ENCODE measurements at regions not wholly inside any gene's neighbourhood (a gene's known extent, or its start where the extent isn't known, plus 50 kb on each side); places are given as distances from the start of the nearest gene placed in this dataset.

GRCh38 chr7:155210356-155210755 lies 87.3 kb upstream of the INSIG1 start:
- H3K27me3 ChIP-seq (ENCODE audit: insufficient read depth, poor library complexity, severe bottlenecking): no peaks in the 10 kb centered on the region
- TF ChIP-seq POLR2AphosphoS5 (IDR thresholded peaks at IDR 0.05; ENCODE audit: low read depth) (no peak), SPI1 (IDR thresholded peaks at IDR 0.05; ENCODE audit: borderline replicate concordance, low read depth) (no peak), GABPA (IDR thresholded peaks at IDR 0.05; ENCODE audit: low read depth) (no peak)

GRCh38 chr7:155211173-155211572 lies 86.5 kb upstream of the INSIG1 start:
- Histone ChIP-seq H3K27me3 (ENCODE audit: insufficient read depth, poor library complexity, severe bottlenecking) (no peaks in the 10 kb centered on the region), H3K4me3 (replicated peaks; ENCODE audit: insufficient read depth, low read length) (no peak overlapping the region), H3K27ac (replicated peaks) (no peak overlapping the region)
- TF ChIP-seq GABPA (IDR thresholded peaks at IDR 0.05; ENCODE audit: low read depth) (no peak), SPI1 (IDR thresholded peaks at IDR 0.05; ENCODE audit: borderline replicate concordance, low read depth) (no peak), POLR2AphosphoS5 (IDR thresholded peaks at IDR 0.05; ENCODE audit: low read depth) (no peak), REST (IDR thresholded peaks at IDR 0.05; ENCODE audit: insufficient replicate concordance, low read depth) (no peak), CTCF (IDR thresholded peaks at IDR 0.05; ENCODE audit: insufficient read depth, low read length) (no peak)
- no peak for DNase-seq (ENCODE audit: low read depth in 1 of 2, low spot score in 1 of 2)

More at GRCh38 chr7:155210356-155210755, 87.3 kb upstream of the INSIG1 start:
- no peak overlapping the region for H3K4me3 ChIP-seq (replicated peaks; ENCODE audit: insufficient read depth, low read length)
- no peak overlapping the region for H3K27ac ChIP-seq (replicated peaks)
- no peak for DNase-seq (ENCODE audit: low read depth in 1 of 2, low spot score in 1 of 2)

- TF ChIP-seq REST (IDR thresholded peaks at IDR 0.05; ENCODE audit: insufficient replicate concordance, low read depth) (no peak), GABPA (IDR thresholded peaks at IDR 0.05; ENCODE audit: low read depth) (no peak), CTCF (IDR thresholded peaks at IDR 0.05; ENCODE audit: insufficient read depth, low read length) (no peak), SPI1 (IDR thresholded peaks at IDR 0.05; ENCODE audit: borderline replicate concordance, low read depth) (no peak), POLR2AphosphoS5 (IDR thresholded peaks at IDR 0.05; ENCODE audit: low read depth) (no peak)
- Histone ChIP-seq H3K4me3 (replicated peaks; ENCODE audit: insufficient read depth, low read length) (no peak overlapping the region), H3K27ac (replicated peaks) (no peak overlapping the region), H3K27me3 (ENCODE audit: insufficient read depth, poor library complexity, severe bottlenecking) (no peaks in the 10 kb centered on the region)
- DNase-seq (ENCODE audit: low read depth in 1 of 2, low spot score in 1 of 2): no peak
Observed at GRCh38 chr7:155211761-155212160, 85.9 kb upstream of the INSIG1 start.

- Histone ChIP-seq H3K27ac (replicated peaks) (no peak overlapping the region), H3K4me3 (replicated peaks; ENCODE audit: insufficient read depth, low read length) (no peak overlapping the region), H3K27me3 (ENCODE audit: insufficient read depth, poor library complexity, severe bottlenecking) (no peaks in the 10 kb centered on the region)
- no peak for DNase-seq (ENCODE audit: low read depth in 1 of 2, low spot score in 1 of 2)
- TF ChIP-seq SPI1 (IDR thresholded peaks at IDR 0.05; ENCODE audit: borderline replicate concordance, low read depth): no peak
- TF ChIP-seq GABPA (IDR thresholded peaks at IDR 0.05; ENCODE audit: low read depth): no peak
- no peak for TF ChIP-seq POLR2AphosphoS5 (IDR thresholded peaks at IDR 0.05; ENCODE audit: low read depth)
- no peak for TF ChIP-seq REST (IDR thresholded peaks at IDR 0.05; ENCODE audit: insufficient replicate concordance, low read depth)
- no peak for TF ChIP-seq CTCF (IDR thresholded peaks at IDR 0.05; ENCODE audit: insufficient read depth, low read length)
Observed at GRCh38 chr7:155212301-155213015, 85.2 kb upstream of the INSIG1 start.

Measured in HL-60 (cell line).